ENCODE measurements at regions not wholly inside any gene's neighbourhood (a gene's known extent, or its start where the extent isn't known, plus 50 kb on each side); places are given as distances from the start of the nearest gene placed in this dataset.

DNA sequence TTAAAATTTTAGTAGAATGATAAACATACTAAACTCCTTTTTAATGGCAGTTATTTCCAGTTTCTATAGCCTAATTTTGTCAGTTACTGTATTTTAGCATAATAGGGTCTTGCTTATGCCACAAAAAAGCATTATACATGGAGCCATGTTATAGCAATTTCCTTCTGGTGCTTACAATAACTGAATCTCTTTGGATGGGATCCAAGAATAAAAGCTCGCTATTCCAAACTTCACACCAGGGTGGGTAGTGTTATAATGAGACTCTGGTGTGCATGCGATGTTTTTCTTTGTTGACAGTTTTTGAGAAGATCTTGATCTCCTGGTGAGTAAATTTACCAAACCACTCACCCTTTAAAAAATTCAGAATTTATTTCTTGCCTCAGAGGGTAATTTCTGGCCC is 90.4 kb upstream of the CCDC91 start:
- Histone ChIP-seq H3K36me3 (ENCODE audit: control insufficient read depth, insufficient read depth, low read length) (no peaks in the 10 kb centered on the region), H3K27ac (ENCODE audit: low read depth, low read length) (no peak overlapping the region), H3K4me1 (ENCODE audit: control insufficient read depth, insufficient read depth, low read length) (no peaks in the 10 kb centered on the region), H3K9me3 (ENCODE audit: control insufficient read depth, low read length) (no peaks in the 10 kb centered on the region), H3K27me3 (ENCODE audit: control insufficient read depth, insufficient read depth, low read length, poor library complexity, severe bottlenecking) (no peaks in the 10 kb centered on the region), H3K4me3 (ENCODE audit: low read length) (no peak overlapping the region), H3K9ac (ENCODE audit: extremely low read depth, low read length, poor library complexity, severe bottlenecking) (no peak overlapping the region)
- 86% methylated on average over 2 of the region's 2 CpGs; no CpG with 5 or more reads in 1 of the 2 experiments for WGBS, 2 experiments (ENCODE audit: insufficient coverage in 1 of 2, insufficient read length in 1 of 2)
- H3K4me3 Mint-ChIP-seq, result no peak overlapping the region
- H3K27ac Mint-ChIP-seq, result no peak overlapping the region
- H3K27me3 Mint-ChIP-seq (ENCODE audit: insufficient read depth), result no peaks in the 10 kb centered on the region
- H3K9me3 Mint-ChIP-seq, result no peaks in the 10 kb centered on the region
- no peak for DNase-seq
- H3K36me3 Mint-ChIP-seq (ENCODE audit: low read depth), result no peaks in the 10 kb centered on the region
- peaks cover 3% of the 10 kb centered on the region for H3K4me1 Mint-ChIP-seq
- TF ChIP-seq, protein P1, sequence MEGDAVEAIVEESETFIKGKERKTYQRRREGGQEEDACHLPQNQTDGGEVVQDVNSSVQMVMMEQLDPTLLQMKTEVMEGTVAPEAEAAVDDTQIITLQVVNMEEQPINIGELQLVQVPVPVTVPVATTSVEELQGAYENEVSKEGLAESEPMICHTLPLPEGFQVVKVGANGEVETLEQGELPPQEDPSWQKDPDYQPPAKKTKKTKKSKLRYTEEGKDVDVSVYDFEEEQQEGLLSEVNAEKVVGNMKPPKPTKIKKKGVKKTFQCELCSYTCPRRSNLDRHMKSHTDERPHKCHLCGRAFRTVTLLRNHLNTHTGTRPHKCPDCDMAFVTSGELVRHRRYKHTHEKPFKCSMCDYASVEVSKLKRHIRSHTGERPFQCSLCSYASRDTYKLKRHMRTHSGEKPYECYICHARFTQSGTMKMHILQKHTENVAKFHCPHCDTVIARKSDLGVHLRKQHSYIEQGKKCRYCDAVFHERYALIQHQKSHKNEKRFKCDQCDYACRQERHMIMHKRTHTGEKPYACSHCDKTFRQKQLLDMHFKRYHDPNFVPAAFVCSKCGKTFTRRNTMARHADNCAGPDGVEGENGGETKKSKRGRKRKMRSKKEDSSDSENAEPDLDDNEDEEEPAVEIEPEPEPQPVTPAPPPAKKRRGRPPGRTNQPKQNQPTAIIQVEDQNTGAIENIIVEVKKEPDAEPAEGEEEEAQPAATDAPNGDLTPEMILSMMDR (conservative IDR thresholded peaks at IDR 0.05), result no peak

DNA sequence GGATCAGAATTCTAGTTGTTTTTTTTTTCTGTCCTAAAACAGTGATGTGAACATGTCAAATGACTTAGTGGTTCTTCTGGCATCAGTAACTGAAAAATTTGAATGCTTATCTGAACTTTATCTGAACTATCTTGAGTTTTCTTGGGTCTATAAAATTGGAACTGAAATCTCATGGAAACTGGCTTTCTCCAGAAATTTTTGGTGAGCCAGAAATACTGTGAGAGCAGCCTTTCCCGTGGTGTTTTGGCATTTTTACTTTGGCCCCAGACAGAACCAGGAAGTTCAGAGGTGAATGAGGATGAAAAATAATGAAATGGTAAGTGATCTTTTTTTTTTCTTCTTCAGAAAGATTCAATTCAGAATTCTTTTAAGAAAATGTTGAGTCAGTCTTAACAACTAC is 89.5 kb upstream of the CCDC91 start:
- no peaks in the 10 kb centered on the region for H3K27me3 Mint-ChIP-seq (ENCODE audit: insufficient read depth)
- H3K36me3 ChIP-seq (ENCODE audit: control insufficient read depth, insufficient read depth, low read length), result no peaks in the 10 kb centered on the region
- no peaks in the 10 kb centered on the region for H3K36me3 Mint-ChIP-seq (ENCODE audit: low read depth)
- H3K4me3 Mint-ChIP-seq, result no peak overlapping the region
- no peaks in the 10 kb centered on the region for H3K27me3 ChIP-seq (ENCODE audit: control insufficient read depth, insufficient read depth, low read length, poor library complexity, severe bottlenecking)
- H3K9me3 ChIP-seq (ENCODE audit: control insufficient read depth, low read length), result no peaks in the 10 kb centered on the region
- peaks cover 3% of the 10 kb centered on the region for H3K4me1 Mint-ChIP-seq
- no peak for DNase-seq
- H3K27ac ChIP-seq (ENCODE audit: low read depth, low read length), result no peak overlapping the region
- no peak overlapping the region for H3K27ac Mint-ChIP-seq
- 91% methylated on average over 1 of the region's 1 CpG; no CpG with 5 or more reads in 1 of the 2 experiments for WGBS, 2 experiments (ENCODE audit: insufficient coverage in 1 of 2, insufficient read length in 1 of 2)
- no peaks in the 10 kb centered on the region for H3K9me3 Mint-ChIP-seq
- H3K9ac ChIP-seq (ENCODE audit: extremely low read depth, low read length, poor library complexity, severe bottlenecking), result no peak overlapping the region
- H3K4me1 ChIP-seq (ENCODE audit: control insufficient read depth, insufficient read depth, low read length), result no peaks in the 10 kb centered on the region
- TF ChIP-seq, protein P1 (conservative IDR thresholded peaks at IDR 0.05), result no peak
- H3K4me3 ChIP-seq (ENCODE audit: low read length), result no peak overlapping the region

DNA sequence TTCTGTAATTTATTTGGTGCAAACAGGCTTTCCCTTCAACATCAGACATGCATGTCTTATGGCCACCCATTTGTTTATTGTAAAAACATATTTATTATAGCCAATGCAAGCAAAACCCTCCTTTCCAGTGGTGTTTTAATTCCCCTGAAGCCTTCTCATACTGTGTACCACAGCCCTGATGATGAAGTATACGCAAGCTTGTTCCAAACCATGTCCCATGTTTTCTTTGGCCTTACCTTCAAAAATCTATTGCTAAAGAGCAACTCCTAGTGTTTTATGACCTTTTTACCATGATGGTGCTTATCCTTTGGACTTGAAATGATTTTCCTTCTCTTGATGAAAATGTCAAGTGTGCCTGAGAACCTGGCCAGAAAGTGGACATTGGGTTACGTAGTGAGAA is 85.9 kb upstream of the CCDC91 start:
- H3K9ac ChIP-seq (ENCODE audit: extremely low read depth, low read length, poor library complexity, severe bottlenecking), result no peak overlapping the region
- H3K36me3 Mint-ChIP-seq (ENCODE audit: low read depth), result no peaks in the 10 kb centered on the region
- no peak overlapping the region for H3K27ac Mint-ChIP-seq
- H3K9me3 ChIP-seq (ENCODE audit: control insufficient read depth, low read length), result no peaks in the 10 kb centered on the region
- H3K27me3 ChIP-seq (ENCODE audit: control insufficient read depth, insufficient read depth, low read length, poor library complexity, severe bottlenecking), result no peaks in the 10 kb centered on the region
- WGBS, 2 experiments (ENCODE audit: insufficient coverage in 1 of 2, insufficient read length in 1 of 2), result 94 to 100% methylated on average over 2 of the region's 2 CpGs
- no peaks in the 10 kb centered on the region for H3K4me1 Mint-ChIP-seq
- H3K27me3 Mint-ChIP-seq (ENCODE audit: insufficient read depth), result no peaks in the 10 kb centered on the region
- H3K9me3 Mint-ChIP-seq, result no peaks in the 10 kb centered on the region
- TF ChIP-seq, protein P1 (conservative IDR thresholded peaks at IDR 0.05), result no peak
- no peak overlapping the region for H3K4me3 Mint-ChIP-seq
- no peak overlapping the region for H3K27ac ChIP-seq (ENCODE audit: low read depth, low read length)
- no peaks in the 10 kb centered on the region for H3K4me1 ChIP-seq (ENCODE audit: control insufficient read depth, insufficient read depth, low read length)
- H3K4me3 ChIP-seq (ENCODE audit: low read length), result no peak overlapping the region
- no peaks in the 10 kb centered on the region for H3K36me3 ChIP-seq (ENCODE audit: control insufficient read depth, insufficient read depth, low read length)
- no peak for DNase-seq
